SK-N-SH (cell line): ENCODE measurements at regions not wholly inside any gene's neighbourhood (a gene's known extent, or its start where the extent isn't known, plus 50 kb on each side); places are given as distances from the start of the nearest gene placed in this dataset.
A peak's percentile ranks its signal among the peaks of the same experiment; 100 is the strongest.

Source experiments
- CTCF ChIA-PET: fragments of 300-600, 350-600 bp; formaldehyde crosslinking; extraction: SDS; loops from one replicate; lab custom pipeline; 2021; lab: Yijun Ruan, JAX
- POLR2A ChIA-PET: fragments of 350-600 bp; sonication (Branson Sonifier 250); formaldehyde crosslinking; extraction: SDS; loops from one replicate; lab custom pipeline; 2020; ENCODE audit warnings: antibody characterized with exemption, inconsistent platforms; lab: Yijun Ruan, JAX
- DNase-seq: peaks from one replicate; pipeline ENCODE4 v3.0.0; 2012
- H2AFZ ChIP-seq: fragments of 200-600 bp; sonication (generic); 2 replicates; pipeline ENCODE4 v1.8.1; 2016; ENCODE audit warnings: antibody characterized with exemption, mild to moderate bottlenecking, low read depth
- H3F3A ChIP-seq: fragments of 200-600 bp; sonication (generic); replicated peaks from 2 replicates; pipeline ENCODE3; 2016; ENCODE audit warnings: antibody characterized with exemption, mild to moderate bottlenecking; ENCODE audit not compliant: insufficient read depth
- H3K27ac ChIP-seq, 2 experiments: fragments of 200-500 bp in 1 of 2; fragments of 200-600 bp in 1 of 2; sonication (Bioruptor generic) in 1 of 2; sonication (generic), shearing (Covaris generic) in 1 of 2; 2 replicates each; pipeline versions ENCODE4 v1.5.1 to v1.6.1; 2014 to 2016; ENCODE audit warnings: low read depth in 2 of 2, inconsistent platforms in 1 of 2, low read length in 1 of 2, mild to moderate bottlenecking in 1 of 2, mixed read lengths in 1 of 2
- H3K27me3 ChIP-seq: fragments of 200-600 bp; sonication (generic), shearing (Covaris generic); 2 replicates; pipeline ENCODE4 v1.6.1; 2016; ENCODE audit warnings: mixed run types; ENCODE audit not compliant: insufficient read depth
- H3K36me3 ChIP-seq, 2 experiments: fragments of 200-500 bp in 1 of 2; fragments of 200-600 bp in 1 of 2; sonication (Bioruptor generic) in 1 of 2; sonication (generic) in 1 of 2; replicated peaks in 1 of 2; 2 replicates each; pipeline versions ENCODE3 to v1.5.1; 2014 to 2016; ENCODE audit warnings: low read length in 1 of 2, mild to moderate bottlenecking in 1 of 2; ENCODE audit not compliant: insufficient read depth in 2 of 2, control insufficient read depth in 1 of 2
- H3K4me1 ChIP-seq, 2 experiments: fragments of 200-500 bp in 1 of 2; fragments of 200-600 bp in 1 of 2; sonication (Bioruptor generic) in 1 of 2; sonication (generic), shearing (Covaris generic) in 1 of 2; 2 replicates each; pipeline versions ENCODE4 v1.5.1 to v1.6.1; 2014 to 2016; ENCODE audit warnings: low read depth in 1 of 2, low read length in 1 of 2, mixed run types in 1 of 2; ENCODE audit not compliant: insufficient read depth in 2 of 2, control insufficient read depth in 1 of 2
- H3K4me2 ChIP-seq: fragments of 200-600 bp; sonication (generic), shearing (Covaris generic); 2 replicates; pipeline ENCODE4 v1.6.1; 2017; ENCODE audit warnings: mixed run types
- H3K4me3 ChIP-seq, 2 experiments: fragments of 200-500 bp in 1 of 2; fragments of 200-600 bp in 1 of 2; sonication (Bioruptor generic) in 1 of 2; sonication (generic), shearing (Covaris generic) in 1 of 2; 2 replicates each; pipeline versions ENCODE4 v1.5.1 to v1.8.1; 2014 to 2016; ENCODE audit warnings: low read depth in 2 of 2, inconsistent platforms in 1 of 2, low read length in 1 of 2, mild to moderate bottlenecking in 1 of 2, mixed read lengths in 1 of 2, moderate library complexity in 1 of 2
- H3K79me2 ChIP-seq: fragments of 200-600 bp; sonication (generic); 2 replicates; pipeline ENCODE4 v1.8.1; 2017; ENCODE audit warnings: mild to moderate bottlenecking; ENCODE audit not compliant: insufficient read depth
- H3K9ac ChIP-seq: fragments of 200-600 bp; sonication (generic); 2 replicates; pipeline ENCODE4 v1.6.1; 2017; ENCODE audit warnings: mixed run types
- H3K9me2 ChIP-seq: fragments of 200-600 bp; sonication (generic); 2 replicates; pipeline ENCODE4 v1.6.1; 2017; ENCODE audit warnings: mixed run types
- H3K9me3 ChIP-seq: fragments of 200-600 bp; sonication (generic); 2 replicates; pipeline ENCODE4 v1.6.1; 2017; ENCODE audit warnings: mixed run types, mild to moderate bottlenecking, moderate library complexity
- H4K20me1 ChIP-seq: fragments of 200-600 bp; sonication (generic); 2 replicates; pipeline ENCODE4 v1.6.1; 2017; ENCODE audit warnings: mild to moderate bottlenecking, mixed run types; ENCODE audit not compliant: insufficient read depth
- CHD2 ChIP-seq: fragments of 150-350 bp; IDR thresholded peaks from 2 replicates; pipeline ENCODE4 v1.6.1; 2018; ENCODE audit warnings: low read length; ENCODE audit not compliant: partially characterized antibody
- CTCF ChIP-seq: fragments of 200-600 bp; sonication (generic); IDR thresholded peaks from 2 replicates; pipeline ENCODE4 v1.6.1; 2017; ENCODE audit warnings: antibody characterized with exemption, mild to moderate bottlenecking, moderate library complexity
- EZH2phosphoT487 ChIP-seq: fragments of 200-600 bp; sonication (generic); IDR thresholded peaks from 2 replicates; pipeline ENCODE4 v1.6.1; 2017; ENCODE audit warnings: low read depth, mixed run types, mild to moderate bottlenecking, antibody characterized with exemption, moderate library complexity, borderline replicate concordance
- FOXJ3 ChIP-seq: sonication (generic); formaldehyde crosslinking; IDR thresholded peaks from 2 replicates; pipeline ENCODE4 v1.5.1; 2020; ENCODE audit warnings: mild to moderate bottlenecking, missing genetic modification reagents
- FOXM1 ChIP-seq: IDR thresholded peaks from 2 replicates; pipeline ENCODE4 v1.4.0; 2012; ENCODE audit warnings: low read depth, mild to moderate bottlenecking
- GABPA ChIP-seq: IDR thresholded peaks from 2 replicates; pipeline ENCODE4 v1.4.0; 2012; ENCODE audit warnings: low read depth, mild to moderate bottlenecking
- GATA2 ChIP-seq: sonication (generic); formaldehyde crosslinking; IDR thresholded peaks from 2 replicates; pipeline ENCODE4 v1.5.0; 2020; ENCODE audit warnings: mild to moderate bottlenecking, missing genetic modification reagents
- JUND ChIP-seq: IDR thresholded peaks from 2 replicates; pipeline ENCODE4 v1.4.0; 2012
- MEF2A ChIP-seq: IDR thresholded peaks from 2 replicates; pipeline ENCODE4 v1.4.0; 2012; ENCODE audit warnings: low read depth, borderline replicate concordance
- NFIC ChIP-seq: IDR thresholded peaks from 2 replicates; pipeline ENCODE4 v1.4.0; 2012; ENCODE audit warnings: borderline replicate concordance
- NRF1 ChIP-seq: IDR thresholded peaks from 2 replicates; pipeline ENCODE4 v1.6.1; 2012; ENCODE audit warnings: low read depth, mild to moderate bottlenecking, low read length
- POLR2AphosphoS5 ChIP-seq: IDR thresholded peaks from 2 replicates; pipeline ENCODE4 v1.6.1; 2012; ENCODE audit warnings: low read depth, low read length
- RAD21 ChIP-seq: IDR thresholded peaks from 2 replicates; pipeline ENCODE4 v1.6.1; 2012; ENCODE audit warnings: mild to moderate bottlenecking, low read length
- RFX5 ChIP-seq: IDR thresholded peaks from 2 replicates; pipeline ENCODE4 v1.6.1; 2012; ENCODE audit warnings: mild to moderate bottlenecking, improper control_type of control experiment, low read length
- SIN3A ChIP-seq: IDR thresholded peaks from 2 replicates; pipeline ENCODE4 v1.6.1; 2012; ENCODE audit warnings: low read depth, mild to moderate bottlenecking, low read length, moderate library complexity, borderline replicate concordance
- SMC3 ChIP-seq: IDR thresholded peaks from 2 replicates; pipeline ENCODE4 v1.6.1; 2012; ENCODE audit warnings: low read depth, low read length, improper control_type of control experiment
- TAF1 ChIP-seq: IDR thresholded peaks from 2 replicates; pipeline ENCODE4 v1.6.1; 2012; ENCODE audit warnings: low read depth, mild to moderate bottlenecking, low read length, moderate library complexity, borderline replicate concordance
- TCF12 ChIP-seq: IDR thresholded peaks from 2 replicates; pipeline ENCODE4 v1.4.0; 2012
- USF1 ChIP-seq: IDR thresholded peaks from 2 replicates; pipeline ENCODE4 v1.4.0; 2012; ENCODE audit warnings: low read depth, borderline replicate concordance
- USF2 ChIP-seq: fragments of 150-350 bp; IDR thresholded peaks from 2 replicates; pipeline ENCODE4 v1.6.1; 2017; ENCODE audit warnings: antibody characterized with exemption, low read length, low read depth, borderline replicate concordance
- YY1 ChIP-seq: IDR thresholded peaks from 2 replicates; pipeline ENCODE4 v1.4.0; 2012; ENCODE audit warnings: low read depth, mild to moderate bottlenecking
- ZBTB33 ChIP-seq: IDR thresholded peaks from 2 replicates; pipeline ENCODE4 v1.4.0; 2012; ENCODE audit warnings: low read depth, borderline replicate concordance
- WGBS: methylation state at CpG from one replicate; pipeline ENCODE4 v1.1.6; 2017; ENCODE audit warnings: low lambda C conversion rate; 5-methylcytosine and 5-hydroxymethylcytosine counted together

GRCh38 chr2:67256892-67257291, 140.2 kb upstream of the ETAA1 start (continued):
- TF ChIP-seq ZBTB33 (no peak), GABPA (no peak), FOXJ3 (no peak), CTCF (no peak), FOXM1 (no peak), USF1 (no peak), NRF1 (no peak), POLR2AphosphoS5 (no peak), CHD2 (no peak), TAF1 (no peak), RFX5 (no peak), SIN3A (no peak), MEF2A (no peak), RAD21 (no peak), EZH2phosphoT487 (no peak), TCF12 (peak; percentile 43; the same call in 1 of the 2 replicates)

GRCh38 chr2:67258122-67258521, 139.0 kb upstream of the ETAA1 start:
- Histone ChIP-seq H3K9me2 (no peaks in the 10 kb centered on the region), H3F3A (peaks cover 37% of the 10 kb centered on the region), H3K4me1 (peaks cover 21 to 23% of the 10 kb centered on the region in 2 experiments; a peak in 3 of 4 replicates), H4K20me1 (no peaks in the 10 kb centered on the region), H3K4me3 (no peak overlapping the region), H3K4me2 (no peak overlapping the region), H3K9me3 (no peaks in the 10 kb centered on the region), H3K79me2 (peaks cover 5% of the 10 kb centered on the region; the same call in 1 of the 2 replicates), H3K27me3 (no peaks in the 10 kb centered on the region), H2AFZ (no peak overlapping the region), H3K9ac (no peak overlapping the region), H3K36me3 (no peaks in the 10 kb centered on the region), H3K27ac (peak overlapping the region in 1 of 2 experiments; percentile 96; a peak in 3 of 4 replicates)
- WGBS = 94% methylated on average over 4 of the region's 4 CpGs
- TF ChIP-seq CHD2 = no peak
- TF ChIP-seq NRF1 = no peak
- TF ChIP-seq NFIC = no peak
- TF ChIP-seq JUND = no peak
- no peak for TF ChIP-seq FOXM1
- no peak for TF ChIP-seq MEF2A
- no peak for TF ChIP-seq POLR2AphosphoS5
- no peak for TF ChIP-seq RFX5
- TF ChIP-seq GABPA = no peak
- no peak for TF ChIP-seq USF2
- no peak for TF ChIP-seq YY1
- TF ChIP-seq USF1 = no peak
- TF ChIP-seq GATA2 (CRISPR knock-in tag) = no peak
- TF ChIP-seq SMC3 = no peak
- ChIA-PET CTCF (interaction anchor here (0.7 to 1.9 kb wide), 3 partner anchors 21 to 259 kb away, joined by 3 to 5 read pairs (median 3); no protein-coding TSS in a partner anchor), POLR2A (no interaction called here)
- no peak for DNase-seq
